OCI-LY1 (cell line): ENCODE measurements at regions not wholly inside any gene's neighbourhood (a gene's known extent, or its start where the extent isn't known, plus 50 kb on each side); places are given as distances from the start of the nearest gene placed in this dataset.

ENCODE experiments used
- EZH2 ChIP-seq: fragments of 200-600 bp; sonication (generic), shearing (Covaris generic); IDR thresholded peaks from 2 replicates; pipeline ENCODE4 v1.8.0; 2017; ENCODE audit warnings: borderline replicate concordance, mixed run types, mild to moderate bottlenecking, antibody characterized with exemption, low read length, moderate library complexity, mixed read lengths
- TF ChIP-seq, protein P1 (sequence below): fragments of 200-600 bp; sonication (generic), shearing (Covaris generic); IDR thresholded peaks from 2 replicates; pipeline ENCODE4 v1.5.1; 2017; ENCODE audit warnings: mild to moderate bottlenecking, antibody characterized with exemption, low read length, moderate library complexity, mixed read lengths

GRCh38 chr11:129612447-129612961, 203.1 kb upstream of the TMEM45B start:
- TF ChIP-seq, protein P1, sequence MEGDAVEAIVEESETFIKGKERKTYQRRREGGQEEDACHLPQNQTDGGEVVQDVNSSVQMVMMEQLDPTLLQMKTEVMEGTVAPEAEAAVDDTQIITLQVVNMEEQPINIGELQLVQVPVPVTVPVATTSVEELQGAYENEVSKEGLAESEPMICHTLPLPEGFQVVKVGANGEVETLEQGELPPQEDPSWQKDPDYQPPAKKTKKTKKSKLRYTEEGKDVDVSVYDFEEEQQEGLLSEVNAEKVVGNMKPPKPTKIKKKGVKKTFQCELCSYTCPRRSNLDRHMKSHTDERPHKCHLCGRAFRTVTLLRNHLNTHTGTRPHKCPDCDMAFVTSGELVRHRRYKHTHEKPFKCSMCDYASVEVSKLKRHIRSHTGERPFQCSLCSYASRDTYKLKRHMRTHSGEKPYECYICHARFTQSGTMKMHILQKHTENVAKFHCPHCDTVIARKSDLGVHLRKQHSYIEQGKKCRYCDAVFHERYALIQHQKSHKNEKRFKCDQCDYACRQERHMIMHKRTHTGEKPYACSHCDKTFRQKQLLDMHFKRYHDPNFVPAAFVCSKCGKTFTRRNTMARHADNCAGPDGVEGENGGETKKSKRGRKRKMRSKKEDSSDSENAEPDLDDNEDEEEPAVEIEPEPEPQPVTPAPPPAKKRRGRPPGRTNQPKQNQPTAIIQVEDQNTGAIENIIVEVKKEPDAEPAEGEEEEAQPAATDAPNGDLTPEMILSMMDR, result no peak
- TF ChIP-seq EZH2, result no peak
